HG03060 (cell line): ENCODE measurements at regions not wholly inside any gene's neighbourhood (a gene's known extent, or its start where the extent isn't known, plus 50 kb on each side); places are given as distances from the start of the nearest gene placed in this dataset.

Experiments
- ATAC-seq: cut with Tn5 transposase; IDR thresholded peaks from one replicate; pipeline ENCODE4 v1.9.1; 2021; ENCODE audit warnings: low read depth, moderate number of reproducible peaks; ENCODE audit not compliant: unreplicated experiment

DNA sequence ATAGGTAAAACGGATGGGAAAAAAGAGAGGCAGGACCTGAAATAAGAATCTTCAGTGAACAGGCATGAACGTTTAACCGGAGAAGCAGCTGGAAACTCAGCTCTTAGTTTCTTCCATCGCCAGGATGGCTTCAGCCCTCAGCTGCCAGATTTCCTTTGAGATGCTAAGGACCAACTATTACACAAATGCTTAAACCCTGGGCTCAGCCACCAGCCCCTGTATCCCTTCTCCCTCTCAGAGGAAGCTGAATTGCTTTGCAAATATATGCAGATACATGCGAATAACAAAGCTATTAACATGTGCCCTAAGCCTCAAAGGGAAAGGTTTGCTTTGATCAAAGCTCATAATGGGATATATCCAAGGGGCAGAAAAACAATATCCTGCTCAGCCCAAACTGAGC is 515.1 kb downstream of the OMA1 start:
- ATAC-seq: no peak

DNA sequence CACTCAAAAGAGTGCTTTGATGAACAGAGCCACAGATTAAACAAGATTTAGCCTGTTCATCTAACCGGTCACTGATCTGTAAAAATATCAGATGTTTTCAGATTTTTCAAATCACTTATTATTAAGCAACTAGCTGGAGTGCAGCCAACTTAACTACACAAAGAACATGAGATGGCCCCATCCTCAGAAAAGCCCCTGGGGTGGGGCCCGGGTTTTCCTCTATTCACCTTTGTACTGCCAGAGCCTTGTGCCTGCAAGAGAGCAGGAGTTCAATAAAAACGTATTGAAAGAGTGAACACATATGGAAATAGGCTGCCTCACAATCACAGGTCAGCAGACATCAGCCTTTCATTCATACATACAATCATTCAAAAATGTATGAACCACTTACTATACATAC is 516.1 kb downstream of the OMA1 start:
- no peak for ATAC-seq

DNA sequence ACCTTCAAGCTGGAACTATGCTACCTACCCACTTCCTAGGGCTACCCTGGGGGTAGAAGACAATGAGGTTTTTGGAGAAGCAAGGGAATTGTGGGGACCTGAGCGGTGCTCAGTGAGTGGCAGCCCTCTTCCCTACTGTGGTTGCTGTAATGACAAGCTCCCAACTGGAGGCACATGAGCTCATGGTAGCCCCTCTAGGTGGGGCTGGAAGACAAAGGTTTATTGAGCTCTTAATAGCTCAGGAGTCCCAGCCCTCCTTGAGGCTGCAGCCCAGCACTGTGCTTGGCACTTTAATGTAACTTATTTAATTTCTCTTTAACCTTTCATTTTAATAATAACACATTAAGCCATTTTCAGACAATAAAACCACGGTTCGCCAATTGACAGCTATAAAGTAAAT is 528.9 kb downstream of the OMA1 start:
- no peak for ATAC-seq

DNA sequence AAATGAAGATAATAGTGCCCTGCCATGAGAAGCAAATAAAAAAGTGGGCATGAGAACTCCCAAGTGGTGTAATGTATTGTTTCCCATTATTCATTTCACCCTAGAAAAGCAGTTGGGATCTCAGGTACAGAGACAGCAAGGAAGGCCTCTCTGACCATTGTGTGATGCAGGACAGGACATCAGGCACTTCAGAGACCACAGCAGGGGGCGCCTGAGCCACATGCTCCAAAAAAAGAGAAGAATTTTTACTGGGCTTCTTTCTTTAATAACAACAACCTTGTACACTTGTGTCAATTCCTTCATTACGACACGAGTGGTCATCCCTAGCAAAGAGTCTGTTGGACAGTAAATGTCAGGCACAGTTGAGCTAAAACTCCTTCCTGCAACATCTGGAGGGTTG is 533.3 kb downstream of the OMA1 start:
- no peak for ATAC-seq

DNA sequence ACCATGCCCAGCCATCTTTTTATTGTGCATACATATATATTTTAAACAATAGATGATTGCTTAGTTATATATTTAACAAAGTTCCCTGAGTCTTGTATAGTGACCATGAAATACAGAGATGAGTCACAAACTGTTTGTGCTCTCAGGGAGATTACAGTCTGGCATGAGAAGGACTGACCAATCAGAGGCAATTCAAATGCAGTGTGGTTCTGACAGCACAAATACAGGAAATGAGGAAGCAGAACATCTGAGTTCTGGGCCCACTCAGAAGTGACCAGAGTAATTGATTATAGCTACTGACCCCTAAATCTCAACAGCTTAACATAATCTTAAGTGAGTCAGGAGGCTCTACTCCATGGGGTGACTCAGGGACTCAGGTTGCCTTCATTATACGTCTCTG is 534.5 kb downstream of the OMA1 start:
- ATAC-seq: no peak

DNA sequence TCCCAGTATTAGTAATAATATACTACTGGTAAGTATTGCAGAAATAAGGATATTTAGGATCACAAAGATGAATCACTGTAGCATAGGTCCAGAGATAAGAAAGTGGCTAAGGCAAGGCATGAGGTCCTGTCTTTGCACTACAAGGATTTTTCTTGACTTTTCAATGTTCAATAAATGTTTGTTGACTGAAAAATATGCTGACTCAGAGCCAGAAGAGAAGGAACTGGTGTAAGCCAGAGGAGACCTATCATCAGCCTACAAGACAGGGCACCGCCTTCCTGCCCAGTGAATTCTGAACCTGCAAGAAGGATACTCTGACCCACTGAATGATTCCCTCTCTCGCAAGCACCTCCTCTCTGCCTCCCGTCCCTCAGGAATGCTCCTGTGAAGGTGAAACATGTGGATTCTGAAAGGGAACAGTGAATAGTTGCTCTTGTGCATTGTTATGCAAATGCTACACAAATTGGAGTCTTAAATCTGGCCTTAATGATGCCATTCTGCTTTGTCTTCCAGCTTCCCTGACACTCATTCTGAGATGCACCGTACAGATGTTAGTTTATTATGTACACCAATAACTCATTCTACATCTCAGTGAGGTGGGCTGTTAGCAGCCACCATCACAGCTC is 540.0 kb downstream of the OMA1 start:
- ATAC-seq: no peak

DNA sequence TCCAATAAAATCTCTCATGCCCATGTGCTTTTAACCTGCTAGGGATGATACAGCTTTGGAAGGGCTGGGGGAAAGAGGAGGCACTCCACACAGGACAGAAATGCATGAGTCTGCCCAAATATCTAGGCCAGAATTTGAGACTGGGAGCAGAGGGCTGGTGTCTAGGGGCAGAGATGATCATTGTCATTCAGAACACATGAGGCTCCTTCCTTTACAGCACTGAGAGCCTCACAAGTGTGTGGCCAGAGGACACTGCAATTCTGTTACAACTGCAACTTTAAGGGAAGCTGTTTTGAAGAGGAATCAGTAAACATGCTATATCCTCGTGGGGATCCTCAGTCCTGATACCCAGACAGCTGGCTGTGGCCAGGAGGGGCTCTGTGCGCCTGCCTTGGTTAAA is 541.3 kb downstream of the OMA1 start:
- ATAC-seq: no peak

DNA sequence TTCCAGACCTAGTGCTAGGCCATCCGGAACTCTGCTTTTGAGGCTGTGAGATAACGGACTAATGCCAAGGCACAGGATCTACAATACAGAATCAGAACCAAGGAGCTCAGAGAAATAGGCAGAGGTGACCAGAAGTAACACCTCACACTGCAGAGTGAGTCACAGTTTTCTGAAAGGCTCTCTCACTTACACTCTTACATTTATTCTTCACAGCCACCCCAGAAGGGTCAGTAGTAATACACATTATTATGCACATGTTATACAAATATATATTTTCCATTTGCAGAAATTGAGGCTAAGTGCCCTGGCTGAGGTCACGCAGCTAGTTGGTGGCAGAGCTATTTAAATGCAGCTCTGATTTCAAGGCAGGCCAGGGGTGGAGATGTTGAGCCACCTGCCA is 542.5 kb downstream of the OMA1 start:
- no peak for ATAC-seq

DNA sequence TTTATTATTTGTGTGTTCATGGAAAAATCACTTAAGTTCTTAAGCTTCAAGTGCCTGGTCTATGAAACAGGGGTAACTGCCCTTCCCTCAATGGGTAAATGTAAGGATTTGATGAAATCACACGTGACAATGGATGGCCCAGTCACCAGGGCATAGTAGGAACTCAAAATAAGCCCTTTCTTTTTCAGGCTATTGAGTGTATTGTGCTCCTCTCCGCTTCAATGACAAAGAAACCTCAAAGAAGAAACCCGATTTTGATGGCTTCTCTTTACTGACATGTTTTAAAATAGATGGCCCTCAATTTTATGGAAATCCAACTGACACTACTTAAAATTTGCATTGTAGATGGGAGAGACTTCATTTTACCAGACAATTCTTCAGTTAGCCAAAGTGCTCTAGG is 543.5 kb downstream of the OMA1 start:
- no peak for ATAC-seq

DNA sequence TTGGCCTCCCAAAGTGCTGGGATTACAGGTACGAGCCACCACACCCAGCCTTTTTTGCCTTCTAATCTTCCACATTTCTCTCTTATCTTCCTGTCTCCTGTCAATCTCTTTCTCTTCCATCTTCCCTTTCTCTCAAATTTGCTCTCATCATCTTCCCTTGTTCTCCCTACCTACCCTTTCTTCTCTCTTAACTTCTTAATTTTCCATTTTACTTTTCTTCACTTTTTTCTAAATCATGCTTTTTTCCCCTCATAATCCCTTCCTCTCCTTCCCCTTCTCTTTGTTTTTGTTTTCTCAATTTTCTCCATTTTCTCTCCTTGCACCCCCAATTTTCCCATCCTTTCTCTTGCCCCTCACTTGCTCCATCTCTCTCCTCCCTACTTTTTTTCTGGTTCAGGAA is 545.7 kb downstream of the OMA1 start:
- no peak for ATAC-seq

DNA sequence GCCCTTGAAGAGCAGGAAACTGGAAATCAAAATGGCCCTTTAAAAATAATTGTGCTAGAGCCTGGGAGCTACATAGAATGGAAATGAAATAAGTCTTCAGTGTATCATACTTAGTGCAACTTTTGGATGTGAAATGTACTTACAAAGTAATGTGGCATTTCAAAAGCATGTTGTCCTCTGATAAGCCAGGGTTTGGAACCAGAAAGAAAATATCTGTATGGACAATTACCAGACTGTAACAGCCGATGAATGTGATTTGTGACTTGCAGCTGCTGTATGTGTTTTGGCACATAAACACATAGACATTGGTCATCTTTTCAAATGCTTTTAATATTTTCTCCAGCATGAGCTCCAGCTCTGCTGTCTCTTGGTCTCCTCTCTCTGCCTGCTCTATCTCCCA is 546.4 kb downstream of the OMA1 start:
- ATAC-seq: no peak

DNA sequence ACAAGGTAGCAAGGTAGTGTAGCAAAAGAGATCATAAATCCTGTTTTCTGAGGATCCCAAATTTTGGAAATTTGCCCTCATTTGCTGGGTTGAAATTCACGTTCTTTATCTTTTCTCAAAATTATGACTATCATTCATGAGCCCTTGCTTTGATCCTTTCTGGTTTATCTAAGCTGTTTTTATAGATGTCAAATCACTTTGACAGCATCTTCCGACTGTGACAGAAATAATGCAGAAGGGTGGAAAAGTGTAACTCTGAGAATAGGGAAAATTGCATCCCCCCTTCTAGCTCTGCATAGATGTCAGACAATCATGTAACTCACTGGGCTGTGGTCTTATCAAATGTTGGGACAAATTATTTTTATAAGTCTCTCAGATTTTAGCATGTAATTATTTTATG is 550.1 kb downstream of the OMA1 start:
- ATAC-seq: no peak

DNA sequence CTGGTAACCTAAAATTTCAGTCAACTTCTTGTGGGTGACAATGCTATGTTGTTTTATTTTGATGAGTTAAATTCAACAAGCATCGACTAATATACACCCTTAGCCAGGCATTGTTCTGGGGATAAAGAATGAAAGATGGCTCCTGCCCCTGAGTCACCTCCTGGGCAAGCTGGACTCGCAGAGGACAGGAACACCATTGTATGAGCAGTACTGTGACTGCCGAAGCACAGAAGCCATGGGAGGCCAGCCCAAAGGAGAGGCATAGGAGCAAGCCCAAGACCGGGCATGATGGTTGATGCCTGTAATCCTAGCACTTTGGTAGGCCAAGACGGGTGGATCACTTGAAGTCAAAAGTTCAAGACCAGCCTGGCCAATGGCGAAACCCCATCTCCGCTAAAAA is 555.2 kb downstream of the OMA1 start:
- ATAC-seq: no peak

DNA sequence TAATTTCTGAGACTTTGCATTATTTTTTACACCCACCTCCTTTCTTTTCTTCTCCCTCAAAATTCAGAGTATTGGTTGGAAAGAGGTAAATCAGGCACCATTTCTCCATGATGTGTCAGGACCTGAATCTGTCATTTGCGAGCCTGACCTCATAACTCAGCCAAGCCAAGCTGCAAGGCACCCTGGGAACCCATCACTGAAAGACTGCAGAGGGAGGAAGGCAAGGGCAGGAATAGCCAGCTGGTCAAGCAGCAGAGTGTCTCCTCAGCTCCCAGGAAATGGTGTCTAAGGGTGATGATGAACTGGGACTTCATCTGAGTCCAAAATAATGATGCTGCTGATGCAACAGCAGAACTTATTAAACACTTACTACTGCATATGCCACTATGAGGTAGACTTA is 556.6 kb downstream of the OMA1 start:
- no peak for ATAC-seq

DNA sequence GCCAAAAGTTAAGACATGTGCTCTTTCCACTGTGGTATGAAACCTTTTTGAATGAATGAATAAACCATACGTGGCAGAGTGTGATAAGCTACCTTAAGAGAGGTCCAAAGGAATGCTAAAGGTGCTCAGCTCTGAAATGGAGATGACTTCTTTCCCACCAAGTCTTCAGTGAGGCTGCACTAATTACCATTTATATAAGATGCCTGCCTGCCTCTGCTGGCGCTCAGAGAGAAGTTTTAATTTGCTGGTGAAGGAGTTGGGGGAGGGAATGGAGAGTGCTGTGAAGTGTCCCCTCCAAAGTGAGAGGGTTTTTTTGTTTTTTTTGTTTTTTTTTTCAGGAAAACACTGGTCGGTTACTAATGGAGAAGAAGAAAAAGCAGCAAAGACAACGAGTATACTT is 559.0 kb downstream of the OMA1 start:
- ATAC-seq: no peak

DNA sequence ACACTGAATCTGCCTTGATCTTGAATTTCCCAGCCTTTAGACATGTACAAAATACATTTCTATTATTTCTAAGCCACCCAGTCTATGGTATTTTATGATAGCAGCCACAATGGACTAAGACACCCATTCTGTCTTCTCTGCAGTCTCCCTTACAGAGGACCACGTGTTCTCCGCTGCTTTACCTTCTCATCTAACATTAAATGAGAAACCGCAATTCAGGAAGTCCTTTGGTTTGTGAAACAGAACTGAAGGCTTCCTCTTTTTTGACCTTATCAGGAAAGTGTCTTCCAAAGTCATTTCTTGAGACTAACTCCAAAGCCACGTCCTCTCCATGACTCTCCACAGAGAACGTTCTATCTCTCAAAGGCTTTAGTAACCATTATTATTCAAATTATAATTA is 560.1 kb downstream of the OMA1 start:
- peak; percentile 52 for ATAC-seq

DNA sequence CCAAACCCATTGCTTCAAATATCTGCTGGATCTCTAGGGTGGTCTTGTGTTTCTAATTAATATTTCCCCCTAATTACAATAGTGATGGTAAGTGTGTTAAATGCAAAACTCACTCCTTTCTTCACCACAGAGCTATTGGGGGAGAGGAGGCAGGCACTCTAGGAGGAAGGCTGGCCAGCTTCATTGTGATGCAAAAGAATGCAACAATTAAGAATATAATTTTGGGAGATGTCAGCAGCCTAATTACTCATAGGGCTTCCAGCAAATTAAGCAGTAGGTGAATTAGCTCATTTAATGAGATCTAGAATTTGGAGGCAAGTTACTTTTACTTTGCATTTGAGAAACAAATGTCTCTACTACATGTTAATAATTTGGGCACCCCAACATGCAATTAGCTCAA is 560.4 kb upstream of the DAB1 start:
- ATAC-seq: no peak

DNA sequence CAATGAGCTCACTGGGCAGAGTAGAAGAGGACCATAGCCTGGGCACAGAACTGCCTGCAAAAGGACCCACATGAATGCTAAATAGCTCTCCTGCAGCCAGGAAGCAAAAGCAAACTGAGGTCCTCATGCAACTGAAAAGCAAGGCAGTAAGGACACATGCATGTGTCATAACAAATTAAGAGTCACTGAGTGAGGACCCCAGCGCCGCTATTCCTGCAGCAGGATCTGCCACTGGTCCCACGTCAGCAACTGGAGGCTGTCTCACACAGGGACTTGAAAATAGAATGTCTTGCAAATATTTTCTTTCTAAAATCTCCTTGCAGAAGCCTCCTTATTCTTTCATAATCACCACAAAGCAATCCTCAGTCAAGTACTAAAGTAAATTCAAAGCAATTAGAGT is 559.6 kb upstream of the DAB1 start:
- ATAC-seq: no peak

DNA sequence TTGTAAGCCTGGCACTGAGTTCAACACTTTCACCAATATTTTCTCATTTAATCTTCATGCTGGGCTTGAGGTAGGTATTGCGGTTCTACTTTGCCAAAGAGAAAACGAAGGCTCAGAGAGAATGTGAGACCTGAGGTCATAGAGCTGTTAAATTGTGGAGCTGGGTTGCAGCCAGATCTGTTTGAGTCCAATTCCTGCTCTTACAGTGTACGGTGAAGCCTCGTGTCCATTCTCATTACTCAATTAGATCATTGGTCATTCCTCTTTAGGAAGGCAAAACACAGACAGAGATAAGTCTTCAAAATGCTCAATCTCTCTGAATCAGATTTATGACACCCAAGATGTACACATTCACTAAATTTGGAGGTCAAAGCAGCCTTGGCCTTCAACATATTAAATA is 559.0 kb upstream of the DAB1 start:
- ATAC-seq: no peak

DNA sequence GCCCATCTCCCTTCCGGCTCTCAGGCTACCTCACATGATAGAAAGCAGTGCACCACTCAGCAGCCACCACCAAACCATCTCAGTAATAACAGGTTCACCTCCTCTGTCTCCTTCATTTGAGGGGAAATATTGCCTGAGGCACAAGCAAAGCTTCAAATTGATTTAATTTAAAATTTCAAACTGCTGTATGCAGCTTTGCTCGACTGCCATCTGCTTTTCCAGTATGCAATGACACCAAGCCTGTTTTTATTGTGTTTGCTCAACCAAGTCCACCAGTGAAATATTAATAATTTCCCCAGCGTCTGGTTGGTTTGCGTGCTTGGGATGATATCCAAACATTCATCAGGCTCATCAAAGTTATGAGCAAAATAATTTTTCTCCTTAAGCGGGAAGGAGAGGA is 552.4 kb upstream of the DAB1 start:
- no peak for ATAC-seq

DNA sequence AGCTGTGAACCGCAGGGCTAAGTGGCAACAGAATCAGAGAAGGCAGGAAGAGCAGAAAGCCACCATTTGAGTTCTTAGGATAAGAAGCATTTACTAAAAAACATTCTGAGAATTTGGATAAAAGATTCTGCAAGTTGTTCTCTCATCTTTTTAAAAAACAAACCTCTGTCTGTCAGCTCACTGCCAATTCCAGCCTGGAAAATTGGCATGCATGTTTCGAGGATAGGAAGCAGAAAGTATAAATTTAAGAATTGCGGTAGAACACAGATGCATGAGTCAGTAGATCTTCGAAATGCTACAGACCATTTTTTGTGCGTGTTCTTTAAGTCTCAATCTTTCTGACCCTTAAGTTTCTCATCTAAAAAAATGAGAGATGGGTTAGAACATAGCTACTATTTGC is 544.5 kb upstream of the DAB1 start:
- no peak for ATAC-seq

DNA sequence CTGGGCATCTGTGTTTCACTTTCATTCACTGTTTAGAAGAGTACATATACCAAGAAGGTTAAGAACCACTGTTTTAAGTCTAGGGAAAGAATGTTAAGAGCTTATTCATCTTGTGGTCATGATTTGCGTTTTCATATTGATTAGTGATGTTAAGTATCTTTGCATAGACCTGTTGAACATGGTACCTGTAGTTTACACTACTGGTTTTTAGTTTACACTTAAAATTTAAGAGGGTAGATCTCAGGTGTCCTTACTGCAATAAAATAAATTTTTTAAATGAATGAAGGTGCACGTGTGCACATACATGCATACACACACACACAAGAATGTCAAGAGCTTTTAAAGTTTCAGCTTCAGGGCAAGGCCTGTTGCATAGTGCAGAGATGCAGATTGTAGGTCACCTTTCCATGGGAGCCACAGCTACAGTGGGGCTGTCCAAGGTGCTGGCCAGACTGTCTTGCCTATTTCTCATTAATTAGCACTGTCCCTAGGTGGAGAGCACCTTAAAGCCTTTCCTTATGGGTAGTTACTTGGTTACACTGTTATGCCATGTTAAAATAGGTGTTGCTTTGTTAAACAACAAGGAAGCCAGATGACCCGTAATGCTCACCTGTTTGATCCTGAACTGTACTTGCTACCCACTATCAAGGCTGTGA is 543.0 kb upstream of the DAB1 start:
- ATAC-seq: no peak

DNA sequence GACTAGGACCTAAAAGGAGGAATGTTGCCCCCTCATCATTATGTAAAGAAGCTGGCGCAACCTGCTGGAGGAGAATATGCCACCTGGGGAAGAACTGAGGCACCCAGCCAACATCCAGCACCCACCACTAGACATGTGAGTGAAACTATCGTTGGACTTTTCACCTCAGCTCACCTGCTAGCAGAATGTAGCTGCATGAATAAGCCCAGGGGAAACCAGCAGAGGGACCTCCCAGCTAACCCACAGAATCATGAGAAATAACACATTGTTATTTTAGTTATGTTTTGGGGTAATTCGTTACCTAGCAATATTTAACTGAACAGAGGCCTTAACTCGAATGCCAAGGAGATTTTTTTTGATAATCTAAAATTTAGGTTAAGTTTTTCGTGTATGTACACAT is 542.5 kb upstream of the DAB1 start:
- no peak for ATAC-seq
